K562 (cell line): ENCODE measurements at regions not wholly inside any gene's neighbourhood (a gene's known extent, or its start where the extent isn't known, plus 50 kb on each side); places are given as distances from the start of the nearest gene placed in this dataset.

Source experiments
- ATAC-seq: fragments of 200-7000 bp; cut with Tn5 transposase; 3 replicates; pipeline ENCODE4 v1.9.1; 2020; ENCODE audit warnings: moderate library complexity
- BruUV-seq: library from RNA; stranded (reverse); fragments of 400-500 nt; replicated peaks from 2 replicates; lab custom pipeline; 2021; lab: Mats Ljungman, UMichigan
- CTCF ChIA-PET: fragments of 300-600 bp; formaldehyde crosslinking; extraction: SDS; loops from one replicate; lab custom pipeline; 2021; ENCODE audit warnings: low intra/inter-chr PET ratio; lab: Yijun Ruan, JAX
- POLR2A ChIA-PET: fragments of 300-600, 350-650 bp; sonication (Branson Sonifier 250); formaldehyde crosslinking; extraction: SDS; loops from one replicate; lab custom pipeline; 2021; ENCODE audit warnings: antibody characterized with exemption, inconsistent platforms; lab: Yijun Ruan, JAX
- DNase-seq, 4 experiments: peaks; one replicate each; pipeline versions ENCODE4 v3.0.0 to v3.0.0-alpha.2; 2011 to 2018; ENCODE audit warnings: low spot score in 3 of 4, mixed read lengths in 3 of 4; ENCODE audit errors: extremely low read depth in 1 of 4
- FAIRE-seq: peaks from 2 replicates; lab custom pipeline; 2011; peaks lifted over from hg19 to GRCh38; lab: Jason Lieb, UNC
- H2AFZ ChIP-seq: 2 replicates; pipeline ENCODE4 v1.6.0; 2011; ENCODE audit warnings: low read depth, low read length, control low read depth, inconsistent platforms
- H3K27ac ChIP-seq: fragments of 200-600 bp; 3 replicates; pipeline ENCODE4 v1.8.0; 2011; ENCODE audit warnings: low read depth, mild to moderate bottlenecking, control low read depth, inconsistent platforms, low read length, moderate library complexity, mixed read lengths; ENCODE audit errors: extremely low read depth
- H3K27me3 ChIP-seq, 2 experiments: fragments of 300-600 bp in 1 of 2; 2 replicates in 1 of 2; 3 replicates in 1 of 2; pipeline versions ENCODE4 v1.6.0 to v1.8.0; 2011; ENCODE audit warnings: inconsistent platforms in 2 of 2, low read length in 2 of 2, mild to moderate bottlenecking in 1 of 2, mixed read lengths in 1 of 2, moderate library complexity in 1 of 2; ENCODE audit not compliant: control insufficient read depth in 2 of 2, insufficient read depth in 2 of 2
- H3K36me3 ChIP-seq: fragments of 300-600 bp; 3 replicates; pipeline ENCODE4 v1.8.0; 2011; ENCODE audit warnings: mild to moderate bottlenecking, low read length, inconsistent platforms; ENCODE audit not compliant: control insufficient read depth, insufficient read depth
- H3K4me1 ChIP-seq, 2 experiments: fragments of 200-600 bp in 1 of 2; replicated peaks in 1 of 2; 2 replicates in 1 of 2; 3 replicates in 1 of 2; pipeline versions ENCODE4 v1.5.1 to v1.8.0; 2011; ENCODE audit warnings: inconsistent platforms in 2 of 2, low read length in 2 of 2, mild to moderate bottlenecking in 1 of 2, mixed read lengths in 1 of 2, moderate library complexity in 1 of 2; ENCODE audit not compliant: control insufficient read depth in 2 of 2, insufficient read depth in 2 of 2
- H3K4me2 ChIP-seq: 2 replicates; pipeline ENCODE4 v1.6.1; 2011; ENCODE audit warnings: low read length, control low read depth, inconsistent platforms, mixed read lengths; ENCODE audit not compliant: insufficient read depth
- H3K4me3 ChIP-seq: fragments of 200-600 bp; sonication (generic), shearing (Covaris generic); 2 replicates; pipeline ENCODE4 v1.5.1; 2016; ENCODE audit warnings: control low read depth, inconsistent platforms
- H3K79me2 ChIP-seq: fragments of 200-600 bp; 3 replicates; pipeline ENCODE4 v1.8.0; 2011; ENCODE audit warnings: low read length, inconsistent platforms; ENCODE audit not compliant: control insufficient read depth, insufficient read depth
- H3K9ac ChIP-seq, 2 experiments: 2 replicates each; pipeline versions ENCODE4 v1.6.0 to v1.6.1; 2011; ENCODE audit warnings: low read depth in 2 of 2, low read length in 2 of 2, control low read depth in 1 of 2, inconsistent platforms in 1 of 2, mild to moderate bottlenecking in 1 of 2, mixed read lengths in 1 of 2; ENCODE audit not compliant: insufficient read depth in 1 of 2
- H3K9me1 ChIP-seq: one replicate; pipeline ENCODE4 v1.6.0; 2011; ENCODE audit warnings: inconsistent platforms, mild to moderate bottlenecking, low read length, moderate library complexity; ENCODE audit not compliant: control insufficient read depth, insufficient read depth
- H3K9me3 ChIP-seq: replicated peaks from 2 replicates; pipeline ENCODE4 v1.5.1; 2011; ENCODE audit warnings: low read depth, low read length, inconsistent platforms; ENCODE audit not compliant: control insufficient read depth, insufficient read depth
- H4K20me1 ChIP-seq: replicated peaks from 2 replicates; pipeline ENCODE4 v1.6.1; 2011; ENCODE audit warnings: low read length, inconsistent platforms, mixed read lengths; ENCODE audit not compliant: control insufficient read depth, insufficient read depth
- CBFA2T2 ChIP-seq: fragments of 450-650 bp; conservative IDR thresholded peaks from 2 replicates; pipeline ENCODE4 v1.6.1; 2017; ENCODE audit warnings: mild to moderate bottlenecking
- CEBPZ ChIP-seq: fragments of 150-350 bp; IDR thresholded peaks from 2 replicates; pipeline ENCODE4 v1.6.1; 2014; ENCODE audit warnings: low read depth, mild to moderate bottlenecking, low read length, borderline replicate concordance
- CREM ChIP-seq: IDR thresholded peaks from 2 replicates; pipeline ENCODE4 v1.6.1; 2014; ENCODE audit warnings: antibody characterized with exemption, low read depth
- E2F1 ChIP-seq: sonication (generic); formaldehyde crosslinking; IDR thresholded peaks from 2 replicates; pipeline ENCODE4 v1.8.1; 2023; ENCODE audit warnings: mild to moderate bottlenecking, missing genetic modification reagents, moderate library complexity
- E2F6 ChIP-seq, 2 experiments: IDR thresholded peaks; 2 replicates each; pipeline ENCODE4 v1.6.1; 2011; ENCODE audit warnings: borderline replicate concordance in 1 of 2, control low read depth in 1 of 2, low read depth in 1 of 2, low read length in 1 of 2, mild to moderate bottlenecking in 1 of 2, mixed read lengths in 1 of 2, moderate library complexity in 1 of 2; ENCODE audit not compliant: insufficient read depth in 1 of 2, insufficient read length in 1 of 2, poor library complexity in 1 of 2, severe bottlenecking in 1 of 2; ENCODE audit errors: extremely low read depth in 1 of 2
- EGR1 ChIP-seq: fragments of 450-650 bp; conservative IDR thresholded peaks from 2 replicates; pipeline ENCODE4 v1.6.1; 2017; ENCODE audit warnings: mild to moderate bottlenecking
- EZH2 ChIP-seq: IDR thresholded peaks from 2 replicates; pipeline ENCODE4 v1.6.1; 2012; ENCODE audit warnings: low read depth, mild to moderate bottlenecking, inconsistent platforms, low read length, borderline replicate concordance
- MEF2D ChIP-seq: conservative IDR thresholded peaks from 2 replicates; pipeline ENCODE4 v1.6.1; 2016; ENCODE audit warnings: low read depth, missing genetic modification characterization, missing compliant biosample characterization
- NFE2L1 ChIP-seq: fragments of 450-650 bp; IDR thresholded peaks from 2 replicates; pipeline ENCODE4 v1.6.1; 2016; ENCODE audit warnings: missing genetic modification characterization, low read depth, mild to moderate bottlenecking, missing compliant biosample characterization, moderate library complexity, borderline replicate concordance
- PHF8 ChIP-seq: fragments of 200-600 bp; sonication (generic); IDR thresholded peaks from 2 replicates; pipeline ENCODE4 v1.6.1; 2012; ENCODE audit warnings: mixed run types, mild to moderate bottlenecking, inconsistent platforms, low read length, moderate library complexity, borderline replicate concordance
- TAF7 ChIP-seq: fragments of 450-650 bp; IDR thresholded peaks from 2 replicates; pipeline ENCODE4 v1.6.1; 2016; ENCODE audit warnings: missing genetic modification characterization, missing compliant biosample characterization
- ZBED1 ChIP-seq: IDR thresholded peaks from 2 replicates; pipeline ENCODE4 v1.6.1; 2014
- ZNF76 ChIP-seq: fragments of 250-450 bp; sonication (Bioruptor Pico); IDR thresholded peaks from 2 replicates; pipeline ENCODE4 v1.4.0; 2020; ENCODE audit warnings: mild to moderate bottlenecking, moderate library complexity, borderline replicate concordance
- ZNF77 ChIP-seq: fragments of 250-450 bp; sonication (Bioruptor Pico); IDR thresholded peaks from 2 replicates; pipeline ENCODE4 v1.5.0; 2020
- WGBS: fragments of 100-300 bp; shearing (Covaris generic); methylation state at CpG from one replicate; pipeline ENCODE4 v1.1.6; 2016; ENCODE audit warnings: low coverage, mixed read lengths; ENCODE audit not compliant: insufficient coverage; ENCODE audit errors: missing lambda C conversion rate; 5-methylcytosine and 5-hydroxymethylcytosine counted together
- in situ Hi-C: fragments of 300-500 bp; cut with MboI; formaldehyde crosslinking; loops from 4 replicates; pipeline ENCODE4 v1.15.0; 2018; ENCODE audit warnings: inconsistent platforms, mixed read lengths
- intact Hi-C: fragments of 100-400 bp; cut with micrococcal nuclease; formaldehyde crosslinking; loops from 2 replicates; pipeline ENCODE4 v1.14.2; 2022

GRCh38 chr2:52500561-52500960 lies 1267.0 kb upstream of the CHAC2 start (continued):
- TF ChIP-seq E2F1 (CRISPR knock-in tag) (no peak), EZH2 (no peak), E2F6 (IDR thresholded peaks at IDR 0.05; ENCODE audit: borderline replicate concordance in 1 of 2, extremely low read depth in 1 of 2, insufficient read depth in 1 of 2, insufficient read length in 1 of 2, low read depth in 1 of 2, low read length in 1 of 2, poor library complexity in 1 of 2, severe bottlenecking in 1 of 2) (no peak)

GRCh38 chr2:52498077-52498750 lies 1269.4 kb upstream of the CHAC2 start:
- no peak for ATAC-seq
- DNase-seq = no peak
- FAIRE-seq = no peak
- Histone ChIP-seq H3K4me1 (no peaks in the 10 kb centered on the region), H4K20me1 (no peaks in the 10 kb centered on the region), H3K4me2 (no peak overlapping the region), H3K36me3 (no peaks in the 10 kb centered on the region), H3K79me2 (no peaks in the 10 kb centered on the region), H2AFZ (no peak overlapping the region), H3K27me3 (no peaks in the 10 kb centered on the region), H3K9me3 (no peaks in the 10 kb centered on the region; the same call in none of the 2 replicates), H3K27ac (no peak overlapping the region), H3K9ac (no peak overlapping the region), H3K4me3 (no peak overlapping the region), H3K9me1 (no peaks in the 10 kb centered on the region)
- intact Hi-C loops (no loop called here), in situ Hi-C loops (no loop called here)
- ChIA-PET POLR2A (no interaction called here), CTCF (no interaction called here)
- BruUV-seq = no TSS peak
- WGBS = 0% methylated on average over 3 of the region's 3 CpGs
- TF ChIP-seq CBFA2T2 (no peak), EGR1 (no peak), TAF7 (no peak), ZBED1 (no peak), ZNF77 (CRISPR knock-in tag) (no peak), PHF8 (no peak), MEF2D (tag) (no peak), NFE2L1 (tag) (no peak), CREM (no peak), ZNF76 (no peak), CEBPZ (no peak)
